Cardiac muscle cell (in vitro differentiated cells and primary cell): ENCODE measurements at regions not wholly inside any gene's neighbourhood (a gene's known extent, or its start where the extent isn't known, plus 50 kb on each side); places are given as distances from the start of the nearest gene placed in this dataset.

Experiments
- DNase-seq, 2 donors: peaks; one replicate each; pipeline versions ENCODE4 v3.0.0 to v3.0.0-alpha.2; 2010 to 2017; ENCODE audit warnings: low read depth in 1 of 2, low spot score in 1 of 2
- H3K27ac ChIP-seq: fragments of 200-600 bp; sonication (generic); 2 replicates; pipeline ENCODE4 v1.5.1; 2016
- H3K27me3 ChIP-seq: fragments of 200-600 bp; sonication (generic); 2 replicates; pipeline ENCODE4 v1.6.0; 2016; ENCODE audit warnings: control low read depth
- H3K36me3 ChIP-seq: fragments of 200-600 bp; sonication (generic); 2 replicates; pipeline ENCODE4 v1.5.1; 2016; ENCODE audit warnings: control low read depth
- H3K4me1 ChIP-seq: fragments of 200-600 bp; sonication (generic); 2 replicates; pipeline ENCODE4 v1.8.1; 2017; ENCODE audit warnings: low read depth, mild to moderate bottlenecking, mixed run types
- H3K4me3 ChIP-seq: fragments of 200-600 bp; sonication (generic); 2 replicates; pipeline ENCODE4 v1.5.1; 2016; ENCODE audit warnings: mild to moderate bottlenecking
- H3K9me3 ChIP-seq: fragments of 200-600 bp; sonication (generic); 2 replicates; pipeline ENCODE4 v1.5.1; 2017; ENCODE audit warnings: low read depth, mild to moderate bottlenecking, control low read depth
- TF ChIP-seq, protein P1 (sequence below): IDR thresholded peaks from 2 replicates; pipeline ENCODE4 v1.5.1; 2012; ENCODE audit warnings: low read depth, mild to moderate bottlenecking, low read length

DNA sequence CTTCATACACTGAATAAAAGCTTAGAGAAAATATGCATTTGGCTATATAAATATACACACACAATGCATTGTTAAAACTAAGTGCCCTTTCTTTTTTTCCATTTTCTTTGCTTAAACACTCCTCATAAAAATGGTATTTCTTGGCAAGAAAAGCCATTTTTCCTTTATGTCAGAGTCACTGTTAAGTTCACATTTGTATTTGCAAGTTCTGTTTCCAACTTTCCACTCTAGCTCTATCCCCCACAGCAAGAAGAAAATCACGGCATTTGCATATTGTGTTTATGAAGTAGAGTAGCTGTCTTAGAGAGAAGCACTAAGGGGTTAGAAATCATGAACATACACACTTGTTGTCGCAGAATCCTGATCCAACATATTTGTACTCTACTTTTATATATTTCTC, 662.1 kb upstream of the MEF2C start:
- H3K36me3 ChIP-seq = no peaks in the 10 kb centered on the region

DNA sequence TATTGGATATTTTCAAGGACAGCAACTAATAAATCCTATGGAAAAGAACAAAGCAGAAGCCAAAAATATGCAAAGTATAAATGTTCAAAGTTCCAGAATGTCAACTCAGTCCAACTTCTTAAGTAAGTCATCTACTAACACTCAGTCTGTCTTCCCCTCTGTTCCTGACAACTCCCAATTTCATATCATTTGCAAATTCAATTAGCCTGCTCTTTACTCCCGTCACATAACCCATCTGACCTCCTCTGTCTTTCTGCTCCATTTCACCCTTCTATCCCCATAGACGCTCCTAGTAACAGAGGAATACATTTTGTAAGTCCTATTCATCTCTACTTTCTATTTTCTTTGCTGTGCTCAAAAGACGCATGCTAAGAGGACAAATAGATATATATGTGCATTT, 659.8 kb upstream of the MEF2C start:
- no peak overlapping the region for H3K27ac ChIP-seq
- H3K36me3 ChIP-seq = no peaks in the 10 kb centered on the region
- H3K4me3 ChIP-seq = no peak overlapping the region
- H3K9me3 ChIP-seq = no peaks in the 10 kb centered on the region
- TF ChIP-seq, protein P1, sequence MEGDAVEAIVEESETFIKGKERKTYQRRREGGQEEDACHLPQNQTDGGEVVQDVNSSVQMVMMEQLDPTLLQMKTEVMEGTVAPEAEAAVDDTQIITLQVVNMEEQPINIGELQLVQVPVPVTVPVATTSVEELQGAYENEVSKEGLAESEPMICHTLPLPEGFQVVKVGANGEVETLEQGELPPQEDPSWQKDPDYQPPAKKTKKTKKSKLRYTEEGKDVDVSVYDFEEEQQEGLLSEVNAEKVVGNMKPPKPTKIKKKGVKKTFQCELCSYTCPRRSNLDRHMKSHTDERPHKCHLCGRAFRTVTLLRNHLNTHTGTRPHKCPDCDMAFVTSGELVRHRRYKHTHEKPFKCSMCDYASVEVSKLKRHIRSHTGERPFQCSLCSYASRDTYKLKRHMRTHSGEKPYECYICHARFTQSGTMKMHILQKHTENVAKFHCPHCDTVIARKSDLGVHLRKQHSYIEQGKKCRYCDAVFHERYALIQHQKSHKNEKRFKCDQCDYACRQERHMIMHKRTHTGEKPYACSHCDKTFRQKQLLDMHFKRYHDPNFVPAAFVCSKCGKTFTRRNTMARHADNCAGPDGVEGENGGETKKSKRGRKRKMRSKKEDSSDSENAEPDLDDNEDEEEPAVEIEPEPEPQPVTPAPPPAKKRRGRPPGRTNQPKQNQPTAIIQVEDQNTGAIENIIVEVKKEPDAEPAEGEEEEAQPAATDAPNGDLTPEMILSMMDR = no peak
- H3K4me1 ChIP-seq = peaks cover 18% of the 10 kb centered on the region
- H3K27me3 ChIP-seq = no peaks in the 10 kb centered on the region
- DNase-seq = no peak

More for the DNA sequence above, 662.1 kb upstream of the MEF2C start:
- no peaks in the 10 kb centered on the region for H3K27me3 ChIP-seq
- TF ChIP-seq, protein P1 = no peak
- no peaks in the 10 kb centered on the region for H3K9me3 ChIP-seq
- no peak overlapping the region for H3K4me3 ChIP-seq
- no peak for DNase-seq
- peaks cover 18% of the 10 kb centered on the region for H3K4me1 ChIP-seq
- no peak overlapping the region for H3K27ac ChIP-seq

DNA sequence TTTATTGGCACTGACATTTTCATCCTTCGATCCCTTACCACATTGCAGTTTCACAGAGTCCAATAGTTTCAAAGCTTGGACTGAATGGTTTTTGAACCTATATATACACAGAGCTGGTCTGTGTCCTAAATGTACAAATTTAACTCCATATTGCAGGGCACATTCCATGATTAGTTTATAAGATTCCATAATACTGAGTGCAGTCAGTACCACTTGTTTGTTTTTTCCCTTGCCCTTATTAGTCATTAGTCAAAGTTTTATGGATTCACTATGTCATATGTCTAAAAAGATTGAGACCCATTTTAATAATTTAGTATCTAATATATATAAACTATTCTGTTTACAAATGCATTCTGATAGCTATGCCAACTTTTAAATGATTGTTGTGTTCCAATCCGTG, 654.8 kb upstream of the MEF2C start:
- Histone ChIP-seq H3K9me3 (no peaks in the 10 kb centered on the region), H3K4me1 (peaks cover 17% of the 10 kb centered on the region), H3K4me3 (no peak overlapping the region), H3K27ac (no peak overlapping the region), H3K27me3 (no peaks in the 10 kb centered on the region), H3K36me3 (no peaks in the 10 kb centered on the region)
- TF ChIP-seq, protein P1 = no peak
- DNase-seq = no peak

DNA sequence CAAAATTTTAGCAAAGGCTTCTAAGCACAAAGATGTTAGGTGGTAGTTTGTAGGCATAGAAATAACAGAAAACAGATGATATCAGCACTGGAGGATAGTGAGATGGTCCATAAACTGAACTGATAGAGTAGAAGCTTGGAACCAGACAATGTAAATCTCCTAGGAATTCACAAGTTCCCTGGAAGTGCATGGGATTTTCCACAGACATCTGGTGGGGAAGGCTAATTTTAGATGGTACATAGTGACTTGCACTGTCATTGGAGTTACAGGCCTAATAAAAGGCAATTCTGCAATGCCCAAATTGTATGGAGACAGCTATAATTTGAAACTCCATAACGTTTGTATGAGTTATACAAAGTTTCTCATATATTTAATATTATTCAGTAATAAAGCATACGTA, 653.0 kb upstream of the MEF2C start:
- Histone ChIP-seq H3K27ac (no peak overlapping the region), H3K4me3 (no peak overlapping the region), H3K9me3 (no peaks in the 10 kb centered on the region), H3K36me3 (no peaks in the 10 kb centered on the region), H3K27me3 (no peaks in the 10 kb centered on the region), H3K4me1 (peaks cover 1% of the 10 kb centered on the region)
- TF ChIP-seq, protein P1 = no peak
- no peak for DNase-seq

DNA sequence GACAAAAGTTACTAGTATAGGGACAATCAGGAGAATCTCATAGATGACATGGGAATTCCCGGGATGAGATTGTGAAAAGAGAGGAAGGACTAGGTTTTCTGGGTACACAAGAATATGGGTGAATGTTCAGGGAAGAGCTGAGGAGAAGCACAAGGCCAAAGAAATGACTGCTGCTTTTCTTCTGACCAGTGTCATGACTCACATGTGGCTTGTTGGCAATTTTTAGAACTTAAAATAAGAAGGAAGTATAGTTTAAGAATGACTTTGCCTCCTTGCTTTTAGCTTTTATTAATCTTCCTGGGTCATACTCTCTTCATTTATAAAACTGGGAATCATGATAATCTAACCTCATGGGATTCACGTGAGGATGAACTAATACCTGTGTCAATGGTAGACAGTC, 652.4 kb upstream of the MEF2C start:
- no peaks in the 10 kb centered on the region for H3K9me3 ChIP-seq
- no peak overlapping the region for H3K27ac ChIP-seq
- H3K4me3 ChIP-seq = no peak overlapping the region
- no peak for DNase-seq
- TF ChIP-seq, protein P1 = no peak
- no peaks in the 10 kb centered on the region for H3K27me3 ChIP-seq
- H3K36me3 ChIP-seq = no peaks in the 10 kb centered on the region
- H3K4me1 ChIP-seq = no peaks in the 10 kb centered on the region

DNA sequence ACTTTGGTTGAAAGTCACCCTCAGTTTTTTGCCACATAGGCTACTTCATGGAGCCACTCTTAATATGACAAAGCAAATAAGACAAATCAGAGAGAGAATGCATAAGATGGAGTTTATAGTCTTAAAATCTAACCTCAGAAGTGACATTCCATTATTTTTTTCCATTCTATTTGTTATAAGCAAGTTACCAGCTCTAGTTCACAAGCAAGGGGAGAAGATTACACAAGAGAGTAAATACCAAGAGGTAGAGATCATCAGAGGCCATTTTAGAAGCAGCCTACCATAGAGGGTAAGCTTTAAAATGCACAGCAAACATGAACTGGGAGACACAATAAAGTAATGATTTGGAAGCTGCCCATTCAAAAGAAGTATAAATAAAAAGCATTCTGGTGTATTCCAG, 651.3 kb upstream of the MEF2C start:
- TF ChIP-seq, protein P1 = no peak
- H3K4me1 ChIP-seq = no peaks in the 10 kb centered on the region
- peak in 1 of 2 donors; percentile 4 for DNase-seq
- H3K27me3 ChIP-seq = no peaks in the 10 kb centered on the region
- H3K27ac ChIP-seq = no peak overlapping the region
- H3K36me3 ChIP-seq = no peaks in the 10 kb centered on the region
- no peaks in the 10 kb centered on the region for H3K9me3 ChIP-seq
- no peak overlapping the region for H3K4me3 ChIP-seq
